ENCODE measurements at regions not wholly inside any gene's neighbourhood (a gene's known extent, or its start where the extent isn't known, plus 50 kb on each side); places are given as distances from the start of the nearest gene placed in this dataset.
A peak's percentile ranks its signal among the peaks of the same experiment; 100 is the strongest.
"Not testable (repeated sequence)": the region's sequence is repeated elsewhere in the genome, so short reads cannot be mapped to it uniquely, and the experiment has no call there.

GRCh38 chr3:95587641-95588040 is 1226.8 kb upstream of the EPHA6 start:
- not testable (repeated sequence) for DNase-seq

- no peak for DNase-seq
These were observed 1225.9 kb upstream of the EPHA6 start for GRCh38 chr3:95588473-95588872.

- no peak for DNase-seq
These were observed 1218.8 kb upstream of the EPHA6 start for GRCh38 chr3:95595416-95596075.

- DNase-seq, result no peak
These were observed 1206.5 kb upstream of the EPHA6 start for GRCh38 chr3:95607926-95608325.

GRCh38 chr3:95609411-95609810 is 1205.0 kb upstream of the EPHA6 start:
- no peak for DNase-seq

- DNase-seq, result no peak
These were observed 1201.8 kb upstream of the EPHA6 start for GRCh38 chr3:95612611-95613010.

GRCh38 chr3:95613993-95614392 is 1200.4 kb upstream of the EPHA6 start:
- DNase-seq, result no peak

GRCh38 chr3:95615592-95616310 is 1198.6 kb upstream of the EPHA6 start:
- DNase-seq, result no peak

GRCh38 chr3:95626107-95626506 is 1188.3 kb upstream of the EPHA6 start:
- no peak for DNase-seq

- no peak for DNase-seq
These were observed 1187.1 kb upstream of the EPHA6 start for GRCh38 chr3:95627293-95627692.

- no peak for DNase-seq
These were observed 1186.7 kb upstream of the EPHA6 start for GRCh38 chr3:95627697-95628096.

GRCh38 chr3:95629802-95630201 is 1184.6 kb upstream of the EPHA6 start:
- DNase-seq, result no peak

GRCh38 chr3:95645291-95645690 is 1169.1 kb upstream of the EPHA6 start:
- DNase-seq, result no peak

- no peak for DNase-seq
These were observed 1159.6 kb upstream of the EPHA6 start for GRCh38 chr3:95654570-95655362.

- no peak for DNase-seq
These were observed 1158.9 kb upstream of the EPHA6 start for GRCh38 chr3:95655363-95655986.

- no peak for DNase-seq
These were observed 1143.6 kb upstream of the EPHA6 start for GRCh38 chr3:95670765-95671164.

GRCh38 chr3:95673215-95673614 is 1141.2 kb upstream of the EPHA6 start:
- DNase-seq, result no peak

- peak; percentile 73 for DNase-seq
These were observed 1108.5 kb upstream of the EPHA6 start for GRCh38 chr3:95705786-95706418.

GRCh38 chr3:95707268-95707667 is 1107.1 kb upstream of the EPHA6 start:
- no peak for DNase-seq

GRCh38 chr3:95710684-95711083 is 1103.7 kb upstream of the EPHA6 start:
- no peak for DNase-seq

GRCh38 chr3:95711789-95712188 is 1102.6 kb upstream of the EPHA6 start:
- no peak for DNase-seq

GRCh38 chr3:95715128-95715527 is 1099.3 kb upstream of the EPHA6 start:
- no peak for DNase-seq

- no peak for DNase-seq
These were observed 1097.3 kb upstream of the EPHA6 start for GRCh38 chr3:95717048-95717447.
